CD4-positive, alpha-beta memory T cell (primary cell): ENCODE measurements at regions not wholly inside any gene's neighbourhood (a gene's known extent, or its start where the extent isn't known, plus 50 kb on each side); places are given as distances from the start of the nearest gene placed in this dataset.

Source experiments
- CTCF ChIA-PET: fragments of 350-600 bp; sonication (Branson Sonifier 250); formaldehyde crosslinking; loops from one replicate; lab custom pipeline; 2021; ENCODE audit warnings: inconsistent platforms; ENCODE audit not compliant: partially characterized antibody; lab: Charles Lee
- POLR2A ChIA-PET: fragments of 350-600 bp; sonication (Branson Sonifier 250); formaldehyde crosslinking; loops from one replicate; lab custom pipeline; 2021; ENCODE audit not compliant: partially characterized antibody; lab: Charles Lee
- DNase-seq, 5 donors: peaks; one replicate each; pipeline versions ENCODE4 v3.0.0 to v3.0.0-alpha.2; 2020 to 2022; ENCODE audit warnings: mixed read lengths in 1 of 5
- H3K27ac ChIP-seq: one replicate; pipeline ENCODE4 v1.7.0; 2013; ENCODE audit warnings: low read depth, low read length
- H3K27me3 ChIP-seq: 2 replicates; pipeline ENCODE4 v1.7.0; 2013; ENCODE audit warnings: mild to moderate bottlenecking, low read length, moderate library complexity; ENCODE audit not compliant: insufficient read depth
- H3K36me3 ChIP-seq: 2 replicates; pipeline ENCODE4 v1.7.0; 2013; ENCODE audit warnings: mild to moderate bottlenecking, low read length, moderate library complexity; ENCODE audit not compliant: insufficient read depth
- H3K4me1 ChIP-seq: 2 replicates; pipeline ENCODE4 v1.7.0; 2013; ENCODE audit warnings: mild to moderate bottlenecking, low read length, moderate library complexity; ENCODE audit not compliant: insufficient read depth
- H3K4me3 ChIP-seq, 2 donors: one replicate each; pipeline ENCODE4 v1.7.0; 2013; ENCODE audit warnings: low read length in 2 of 2, mild to moderate bottlenecking in 1 of 2
- H3K9me3 ChIP-seq, 2 donors: one replicate each; pipeline ENCODE4 v1.7.0; 2013; ENCODE audit warnings: low read length in 2 of 2, control low read depth in 1 of 2; ENCODE audit not compliant: control insufficient read depth in 1 of 2
- H3K27ac Mint-ChIP-seq, 7 donors: one replicate each; pipeline ENCODE4 v1.8.0; 2020 to 2021; ENCODE audit warnings: mixed read lengths in 7 of 7, mild to moderate bottlenecking in 6 of 7, inconsistent platforms in 3 of 7, moderate library complexity in 3 of 7
- H3K27me3 Mint-ChIP-seq, 2 donors: one replicate each; pipeline ENCODE4 v1.8.0; 2020 to 2021; ENCODE audit warnings: mixed read lengths in 2 of 2
- H3K36me3 Mint-ChIP-seq, 2 donors: one replicate each; pipeline ENCODE4 v1.8.0; 2020 to 2021; ENCODE audit warnings: mixed read lengths in 2 of 2, inconsistent platforms in 1 of 2, mild to moderate bottlenecking in 1 of 2
- H3K4me1 Mint-ChIP-seq, 4 donors: one replicate each; pipeline ENCODE4 v1.8.0; 2020 to 2021; ENCODE audit warnings: mixed read lengths in 4 of 4, mild to moderate bottlenecking in 1 of 4
- H3K4me3 Mint-ChIP-seq, 8 donors: one replicate each; pipeline ENCODE4 v1.8.0; 2020 to 2021; ENCODE audit warnings: mixed read lengths in 8 of 8, mild to moderate bottlenecking in 7 of 8, moderate library complexity in 6 of 8, inconsistent platforms in 3 of 8
- H3K9me3 Mint-ChIP-seq, 8 donors: one replicate each; pipeline ENCODE4 v1.8.0; 2020 to 2021; ENCODE audit warnings: mixed read lengths in 8 of 8, mild to moderate bottlenecking in 5 of 8, inconsistent platforms in 3 of 8, moderate library complexity in 1 of 8
- intact Hi-C: fragments of 100-400 bp; cut with micrococcal nuclease; formaldehyde crosslinking; loops from one replicate; pipeline ENCODE4 v1.15.1; 2023

- H3K9me3 Mint-ChIP-seq: no peaks in the 10 kb centered on the region
- intact Hi-C loops: no loop called here
- no peaks in the 10 kb centered on the region for H3K36me3 Mint-ChIP-seq
- CTCF ChIA-PET: no interaction called here
- POLR2A ChIA-PET: no interaction called here
- no peak overlapping the region for H3K27ac Mint-ChIP-seq
- Histone ChIP-seq H3K27me3 (no peaks in the 10 kb centered on the region), H3K9me3 (no peaks in the 10 kb centered on the region), H3K36me3 (no peaks in the 10 kb centered on the region), H3K27ac (no peak overlapping the region), H3K4me3 (no peak overlapping the region), H3K4me1 (no peaks in the 10 kb centered on the region)
- peaks cover 3 to 6% of the 10 kb centered on the region in 2 donors for H3K27me3 Mint-ChIP-seq
- no peak for DNase-seq
- H3K4me1 Mint-ChIP-seq: no peaks in the 10 kb centered on the region
- no peak overlapping the region for H3K4me3 Mint-ChIP-seq
These were observed 593.8 kb downstream of the MATN1 start for GRCh38 chr1:30129421-30130055.

GRCh38 chr1:30129001-30129408 lies 594.4 kb downstream of the MATN1 start:
- no peak overlapping the region for H3K27ac ChIP-seq
- intact Hi-C loops: no loop called here
- no peaks in the 10 kb centered on the region for H3K4me1 Mint-ChIP-seq
- ChIA-PET CTCF (no interaction called here), POLR2A (no interaction called here)
- no peaks in the 10 kb centered on the region for H3K9me3 ChIP-seq
- no peaks in the 10 kb centered on the region for H3K27me3 ChIP-seq
- no peak overlapping the region for H3K27ac Mint-ChIP-seq
- no peaks in the 10 kb centered on the region for H3K36me3 Mint-ChIP-seq
- H3K4me1 ChIP-seq: no peaks in the 10 kb centered on the region
- H3K27me3 Mint-ChIP-seq: peaks cover 3 to 6% of the 10 kb centered on the region in 2 donors
- H3K4me3 Mint-ChIP-seq: no peak overlapping the region
- H3K9me3 Mint-ChIP-seq: no peaks in the 10 kb centered on the region
- DNase-seq: no peak
- H3K36me3 ChIP-seq: no peaks in the 10 kb centered on the region
- H3K4me3 ChIP-seq: no peak overlapping the region

- H3K4me3 ChIP-seq: no peak overlapping the region
- H3K4me1 ChIP-seq: no peaks in the 10 kb centered on the region
- H3K9me3 ChIP-seq: no peaks in the 10 kb centered on the region
- H3K9me3 Mint-ChIP-seq: no peaks in the 10 kb centered on the region
- POLR2A ChIA-PET: no interaction called here
- H3K27me3 ChIP-seq: no peaks in the 10 kb centered on the region
- H3K4me1 Mint-ChIP-seq: no peaks in the 10 kb centered on the region
- H3K36me3 ChIP-seq: no peaks in the 10 kb centered on the region
- no peak overlapping the region for H3K27ac ChIP-seq
- no peaks in the 10 kb centered on the region for H3K36me3 Mint-ChIP-seq
- CTCF ChIA-PET: no interaction called here
- intact Hi-C loops: no loop called here
- no peak overlapping the region for H3K4me3 Mint-ChIP-seq
- H3K27ac Mint-ChIP-seq: no peak overlapping the region
- peaks cover 3 to 4% of the 10 kb centered on the region in 2 donors for H3K27me3 Mint-ChIP-seq
- no peak for DNase-seq
These were observed 596.5 kb downstream of the MATN1 start for GRCh38 chr1:30126848-30127247.

GRCh38 chr1:30125821-30126170 lies 597.6 kb downstream of the MATN1 start:
- H3K4me1 Mint-ChIP-seq: no peaks in the 10 kb centered on the region
- H3K27me3 Mint-ChIP-seq: peaks cover 2 to 3% of the 10 kb centered on the region in 2 donors
- no peak overlapping the region for H3K4me3 Mint-ChIP-seq
- H3K9me3 Mint-ChIP-seq: no peaks in the 10 kb centered on the region
- Histone ChIP-seq H3K4me3 (no peak overlapping the region), H3K9me3 (no peaks in the 10 kb centered on the region), H3K36me3 (no peaks in the 10 kb centered on the region), H3K4me1 (no peaks in the 10 kb centered on the region), H3K27ac (no peak overlapping the region), H3K27me3 (no peaks in the 10 kb centered on the region)
- H3K27ac Mint-ChIP-seq: no peak overlapping the region
- H3K36me3 Mint-ChIP-seq: no peaks in the 10 kb centered on the region
- POLR2A ChIA-PET: no interaction called here
- CTCF ChIA-PET: no interaction called here
- intact Hi-C loops: no loop called here
- no peak for DNase-seq

- no peaks in the 10 kb centered on the region for H3K36me3 Mint-ChIP-seq
- H3K4me3 Mint-ChIP-seq: no peak overlapping the region
- ChIA-PET CTCF (no interaction called here), POLR2A (no interaction called here)
- H3K9me3 Mint-ChIP-seq: no peaks in the 10 kb centered on the region
- peaks cover 2 to 3% of the 10 kb centered on the region in 2 donors for H3K27me3 Mint-ChIP-seq
- H3K36me3 ChIP-seq: no peaks in the 10 kb centered on the region
- H3K4me1 Mint-ChIP-seq: no peaks in the 10 kb centered on the region
- no peak overlapping the region for H3K27ac Mint-ChIP-seq
- H3K4me3 ChIP-seq: no peak overlapping the region
- no peak overlapping the region for H3K27ac ChIP-seq
- intact Hi-C loops: no loop called here
- no peaks in the 10 kb centered on the region for H3K9me3 ChIP-seq
- no peaks in the 10 kb centered on the region for H3K27me3 ChIP-seq
- no peaks in the 10 kb centered on the region for H3K4me1 ChIP-seq
- DNase-seq: no peak
These were observed 598.2 kb downstream of the MATN1 start for GRCh38 chr1:30125021-30125820.

GRCh38 chr1:30123896-30124295 lies 599.5 kb downstream of the MATN1 start:
- Histone ChIP-seq H3K36me3 (no peaks in the 10 kb centered on the region), H3K27me3 (no peaks in the 10 kb centered on the region), H3K27ac (no peak overlapping the region), H3K4me1 (no peaks in the 10 kb centered on the region), H3K9me3 (no peaks in the 10 kb centered on the region), H3K4me3 (no peak overlapping the region)
- intact Hi-C loops: no loop called here
- H3K4me1 Mint-ChIP-seq: no peaks in the 10 kb centered on the region
- H3K9me3 Mint-ChIP-seq: no peaks in the 10 kb centered on the region
- peaks cover 0 to 3% of the 10 kb centered on the region in 2 donors for H3K27me3 Mint-ChIP-seq
- H3K4me3 Mint-ChIP-seq: no peak overlapping the region
- ChIA-PET POLR2A (no interaction called here), CTCF (no interaction called here)
- H3K27ac Mint-ChIP-seq: no peak overlapping the region
- H3K36me3 Mint-ChIP-seq: no peaks in the 10 kb centered on the region
- no peak for DNase-seq

- H3K9me3 Mint-ChIP-seq: no peaks in the 10 kb centered on the region
- H3K36me3 ChIP-seq: no peaks in the 10 kb centered on the region
- no peaks in the 10 kb centered on the region for H3K27me3 ChIP-seq
- no peaks in the 10 kb centered on the region for H3K4me1 Mint-ChIP-seq
- no peak overlapping the region for H3K4me3 ChIP-seq
- H3K27me3 Mint-ChIP-seq: peaks cover 0 to 3% of the 10 kb centered on the region in 2 donors
- DNase-seq: no peak
- no peaks in the 10 kb centered on the region for H3K4me1 ChIP-seq
- H3K4me3 Mint-ChIP-seq: no peak overlapping the region
- H3K36me3 Mint-ChIP-seq: no peaks in the 10 kb centered on the region
- intact Hi-C loops: no loop called here
- POLR2A ChIA-PET: no interaction called here
- H3K27ac ChIP-seq: no peak overlapping the region
- CTCF ChIA-PET: no interaction called here
- H3K9me3 ChIP-seq: no peaks in the 10 kb centered on the region
- H3K27ac Mint-ChIP-seq: no peak overlapping the region
These were observed 600.3 kb downstream of the MATN1 start for GRCh38 chr1:30123036-30123435.
